Left ventricle myocardium inferior (tissue), 1 donor: ENCODE measurements at regions not wholly inside any gene's neighbourhood (a gene's known extent, or its start where the extent isn't known, plus 50 kb on each side); places are given as distances from the start of the nearest gene placed in this dataset.

Experiments
- DNase-seq: peaks from one replicate; pipeline ENCODE4 v3.0.0-alpha.2; 2020
- H3K27ac ChIP-seq: fragments of 200-600 bp; replicated peaks from 2 replicates; pipeline ENCODE4 v1.8.0; 2021
- H3K27me3 ChIP-seq: fragments of 200-600 bp; 2 replicates; pipeline ENCODE4 v1.8.0; 2021; ENCODE audit warnings: low read depth
- H3K36me3 ChIP-seq: fragments of 200-600 bp; 2 replicates; pipeline ENCODE4 v1.8.0; 2021
- H3K4me1 ChIP-seq: fragments of 200-600 bp; 2 replicates; pipeline ENCODE4 v1.8.0; 2021
- H3K4me3 ChIP-seq: fragments of 200-600 bp; 2 replicates; pipeline ENCODE4 v1.8.0; 2021; ENCODE audit warnings: mild to moderate bottlenecking, moderate library complexity
- H3K9me3 ChIP-seq: fragments of 200-600 bp; replicated peaks from 2 replicates; pipeline ENCODE4 v1.8.0; 2021
- intact Hi-C: fragments of 100-400 bp; cut with micrococcal nuclease; formaldehyde crosslinking; loops from one replicate; pipeline ENCODE4 v1.11.0; 2022
- TF ChIP-seq, protein P1 (sequence below): fragments of 200-600 bp; IDR thresholded peaks from 2 replicates; pipeline ENCODE4 v1.8.0; 2021; ENCODE audit warnings: antibody characterized with exemption, mild to moderate bottlenecking, borderline replicate concordance
- donor health status: DM: no; HTN: yes; CAD: no; lungs with severe emphysema.

DNA sequence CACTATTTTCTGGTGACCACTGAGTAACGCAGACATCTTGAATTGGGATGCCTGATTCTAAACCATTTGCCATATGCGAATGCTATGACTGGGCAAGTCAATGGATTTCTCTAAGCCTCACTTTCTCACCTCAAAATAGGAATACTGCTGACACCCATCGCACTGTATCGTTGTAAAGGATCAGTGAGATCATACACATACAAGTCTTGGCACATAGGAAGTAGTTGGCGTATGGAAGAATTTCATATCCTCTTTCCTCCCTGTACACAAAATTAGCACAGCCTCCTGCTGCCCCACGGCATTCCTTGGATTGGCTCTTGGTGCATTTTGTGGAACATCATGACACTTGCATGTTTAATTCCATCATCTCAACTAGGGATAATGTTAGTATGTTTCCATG, 366.9 kb downstream of the CMPK2 start:
- TF ChIP-seq, protein P1, sequence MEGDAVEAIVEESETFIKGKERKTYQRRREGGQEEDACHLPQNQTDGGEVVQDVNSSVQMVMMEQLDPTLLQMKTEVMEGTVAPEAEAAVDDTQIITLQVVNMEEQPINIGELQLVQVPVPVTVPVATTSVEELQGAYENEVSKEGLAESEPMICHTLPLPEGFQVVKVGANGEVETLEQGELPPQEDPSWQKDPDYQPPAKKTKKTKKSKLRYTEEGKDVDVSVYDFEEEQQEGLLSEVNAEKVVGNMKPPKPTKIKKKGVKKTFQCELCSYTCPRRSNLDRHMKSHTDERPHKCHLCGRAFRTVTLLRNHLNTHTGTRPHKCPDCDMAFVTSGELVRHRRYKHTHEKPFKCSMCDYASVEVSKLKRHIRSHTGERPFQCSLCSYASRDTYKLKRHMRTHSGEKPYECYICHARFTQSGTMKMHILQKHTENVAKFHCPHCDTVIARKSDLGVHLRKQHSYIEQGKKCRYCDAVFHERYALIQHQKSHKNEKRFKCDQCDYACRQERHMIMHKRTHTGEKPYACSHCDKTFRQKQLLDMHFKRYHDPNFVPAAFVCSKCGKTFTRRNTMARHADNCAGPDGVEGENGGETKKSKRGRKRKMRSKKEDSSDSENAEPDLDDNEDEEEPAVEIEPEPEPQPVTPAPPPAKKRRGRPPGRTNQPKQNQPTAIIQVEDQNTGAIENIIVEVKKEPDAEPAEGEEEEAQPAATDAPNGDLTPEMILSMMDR, result no peak
- Histone ChIP-seq H3K27me3 (no peaks in the 10 kb centered on the region), H3K4me3 (no peak overlapping the region), H3K9me3 (no peaks in the 10 kb centered on the region), H3K36me3 (no peaks in the 10 kb centered on the region), H3K27ac (no peak overlapping the region), H3K4me1 (no peaks in the 10 kb centered on the region)
- intact Hi-C loops, result no loop called here
- no peak for DNase-seq

GRCh38 chr2:6499691-6500090, 366.0 kb downstream of the CMPK2 start:
- intact Hi-C loops, result no loop called here
- TF ChIP-seq, protein P1, result no peak
- no peaks in the 10 kb centered on the region for H3K27me3 ChIP-seq

GRCh38 chr2:6506361-6506794, 359.3 kb downstream of the CMPK2 start:
- intact Hi-C loops, result no loop called here
- TF ChIP-seq, protein P1, result no peak
- Histone ChIP-seq H3K27ac (no peak overlapping the region), H3K9me3 (no peaks in the 10 kb centered on the region), H3K4me1 (peaks cover 5% of the 10 kb centered on the region), H3K4me3 (no peak overlapping the region), H3K36me3 (no peaks in the 10 kb centered on the region), H3K27me3 (no peaks in the 10 kb centered on the region)
- DNase-seq, result no peak

More at GRCh38 chr2:6499691-6500090, 366.0 kb downstream of the CMPK2 start:
- H3K4me3 ChIP-seq, result no peak overlapping the region
- H3K4me1 ChIP-seq, result no peaks in the 10 kb centered on the region
- no peaks in the 10 kb centered on the region for H3K36me3 ChIP-seq
- no peaks in the 10 kb centered on the region for H3K9me3 ChIP-seq
- no peak for DNase-seq
- no peak overlapping the region for H3K27ac ChIP-seq

DNA sequence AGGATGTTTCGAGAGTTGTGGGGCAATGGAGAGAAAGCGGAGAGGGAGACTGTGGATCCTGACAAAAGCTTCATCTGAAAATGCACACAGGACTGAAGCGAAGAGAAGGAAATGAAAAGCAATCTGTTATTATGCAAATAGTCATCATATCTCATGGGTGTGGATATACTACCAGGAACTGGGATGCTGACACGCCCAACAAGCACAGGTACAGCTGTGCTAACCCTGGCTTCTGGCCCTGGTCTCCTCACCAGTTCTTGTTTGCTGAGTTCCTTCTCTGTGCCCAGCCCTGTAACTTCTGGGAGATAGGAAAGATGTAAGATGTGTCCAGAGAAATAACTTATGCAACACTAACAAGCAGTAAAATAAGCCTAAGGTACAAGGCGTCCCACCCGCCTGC, 358.8 kb downstream of the CMPK2 start:
- peaks cover 5% of the 10 kb centered on the region for H3K4me1 ChIP-seq
- H3K4me3 ChIP-seq, result no peak overlapping the region
- intact Hi-C loops, result no loop called here
- H3K36me3 ChIP-seq, result no peaks in the 10 kb centered on the region
- H3K27ac ChIP-seq, result no peak overlapping the region
- TF ChIP-seq, protein P1, result no peak
- DNase-seq, result no peak
- no peaks in the 10 kb centered on the region for H3K9me3 ChIP-seq
- H3K27me3 ChIP-seq, result no peaks in the 10 kb centered on the region

GRCh38 chr2:6510532-6510931, 355.2 kb downstream of the CMPK2 start:
- Histone ChIP-seq H3K27ac (no peak overlapping the region), H3K4me1 (peaks cover 5% of the 10 kb centered on the region), H3K9me3 (no peaks in the 10 kb centered on the region), H3K4me3 (no peak overlapping the region), H3K36me3 (no peaks in the 10 kb centered on the region), H3K27me3 (peaks cover 4% of the 10 kb centered on the region)
- TF ChIP-seq, protein P1, result no peak
- DNase-seq, result no peak
- intact Hi-C loops, result no loop called here

DNA sequence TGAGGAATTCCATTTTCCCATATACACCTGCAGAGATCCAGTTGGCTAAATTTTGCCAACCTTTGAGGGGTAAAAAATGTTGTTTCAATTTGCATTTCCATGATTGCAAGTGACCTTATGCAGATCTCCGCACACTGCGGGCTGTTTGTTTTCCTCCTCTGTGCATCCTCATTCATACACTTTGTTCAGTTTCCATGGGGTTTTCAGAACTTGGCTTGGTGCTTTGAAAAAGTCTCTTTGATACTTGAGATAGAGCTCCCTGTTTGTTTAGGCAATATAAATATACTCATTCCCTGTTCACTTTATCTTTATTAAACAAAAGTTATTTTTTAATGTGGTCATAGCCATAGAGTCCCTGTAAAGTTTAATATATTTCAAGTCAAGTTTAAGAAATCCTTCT, 353.1 kb downstream of the CMPK2 start:
- Histone ChIP-seq H3K36me3 (no peaks in the 10 kb centered on the region), H3K4me3 (no peak overlapping the region), H3K9me3 (no peaks in the 10 kb centered on the region), H3K4me1 (no peaks in the 10 kb centered on the region), H3K27ac (no peak overlapping the region), H3K27me3 (peaks cover 4% of the 10 kb centered on the region)
- DNase-seq, result no peak
- TF ChIP-seq, protein P1, result no peak
- intact Hi-C loops, result no loop called here
